GM12873 (cell line): ENCODE measurements at regions not wholly inside any gene's neighbourhood (a gene's known extent, or its start where the extent isn't known, plus 50 kb on each side); places are given as distances from the start of the nearest gene placed in this dataset.

ENCODE experiments used
- CTCF ChIP-seq: IDR thresholded peaks from 2 replicates; pipeline ENCODE4 v1.5.1; 2012; ENCODE audit warnings: low read depth, mild to moderate bottlenecking, moderate library complexity, low read length, control low read depth; ENCODE audit not compliant: insufficient read depth; ENCODE audit errors: missing control alignments

- TF ChIP-seq CTCF = no peak
Measured at GRCh38 chr2:118185210-118186109, 97.2 kb downstream of the INSIG2 start.

- TF ChIP-seq CTCF = no peak
Measured at GRCh38 chr2:118183381-118183780, 95.1 kb downstream of the INSIG2 start.

GRCh38 chr2:118179445-118179844 lies 91.2 kb downstream of the INSIG2 start:
- no peak for TF ChIP-seq CTCF

- TF ChIP-seq CTCF = no peak
Measured at GRCh38 chr2:118177884-118178283, 89.6 kb downstream of the INSIG2 start.

- TF ChIP-seq CTCF = no peak
Measured at GRCh38 chr2:118177318-118177717, 89.0 kb downstream of the INSIG2 start.

- no peak for TF ChIP-seq CTCF
Measured at GRCh38 chr2:118176601-118177000, 88.3 kb downstream of the INSIG2 start.

- TF ChIP-seq CTCF = no peak
Measured at GRCh38 chr2:118171546-118171945, 83.3 kb downstream of the INSIG2 start.
